ENCODE measurements at regions not wholly inside any gene's neighbourhood (a gene's known extent, or its start where the extent isn't known, plus 50 kb on each side); places are given as distances from the start of the nearest gene placed in this dataset.

DNA sequence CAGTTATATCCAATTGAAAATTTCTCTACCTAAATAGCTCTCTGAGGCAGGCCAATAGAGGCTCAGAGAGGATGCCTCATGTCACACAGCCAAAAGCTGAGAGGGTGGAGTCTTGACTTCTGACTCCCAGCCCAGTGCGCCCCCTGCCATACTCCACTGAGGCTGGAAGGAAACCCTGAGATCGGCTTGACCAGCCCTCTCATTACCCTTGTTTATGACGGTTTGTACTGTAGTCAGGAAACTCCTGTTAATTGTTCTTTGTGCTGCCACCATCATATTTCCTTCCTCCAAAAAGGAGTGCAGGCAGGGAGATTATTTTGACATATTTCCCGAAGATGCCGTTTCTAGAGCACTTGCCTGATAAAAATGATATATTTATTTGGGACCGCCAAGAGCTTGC is 107.9 kb downstream of the AIPL1 start:
- Histone ChIP-seq H3K27ac (ENCODE audit: low read depth, low read length) (no peak overlapping the region), H3K9me3 (ENCODE audit: control insufficient read depth, insufficient read depth, low read length) (peaks cover 5% of the 10 kb centered on the region; the same call in 1 of the 2 replicates), H3K27me3 (ENCODE audit: control insufficient read depth, insufficient read depth, low read length) (no peaks in the 10 kb centered on the region), H3K4me3 (ENCODE audit: low read depth, low read length) (no peak overlapping the region)
- no peak for DNase-seq (ENCODE audit: low read depth, low spot score)
- TF ChIP-seq, protein P1, sequence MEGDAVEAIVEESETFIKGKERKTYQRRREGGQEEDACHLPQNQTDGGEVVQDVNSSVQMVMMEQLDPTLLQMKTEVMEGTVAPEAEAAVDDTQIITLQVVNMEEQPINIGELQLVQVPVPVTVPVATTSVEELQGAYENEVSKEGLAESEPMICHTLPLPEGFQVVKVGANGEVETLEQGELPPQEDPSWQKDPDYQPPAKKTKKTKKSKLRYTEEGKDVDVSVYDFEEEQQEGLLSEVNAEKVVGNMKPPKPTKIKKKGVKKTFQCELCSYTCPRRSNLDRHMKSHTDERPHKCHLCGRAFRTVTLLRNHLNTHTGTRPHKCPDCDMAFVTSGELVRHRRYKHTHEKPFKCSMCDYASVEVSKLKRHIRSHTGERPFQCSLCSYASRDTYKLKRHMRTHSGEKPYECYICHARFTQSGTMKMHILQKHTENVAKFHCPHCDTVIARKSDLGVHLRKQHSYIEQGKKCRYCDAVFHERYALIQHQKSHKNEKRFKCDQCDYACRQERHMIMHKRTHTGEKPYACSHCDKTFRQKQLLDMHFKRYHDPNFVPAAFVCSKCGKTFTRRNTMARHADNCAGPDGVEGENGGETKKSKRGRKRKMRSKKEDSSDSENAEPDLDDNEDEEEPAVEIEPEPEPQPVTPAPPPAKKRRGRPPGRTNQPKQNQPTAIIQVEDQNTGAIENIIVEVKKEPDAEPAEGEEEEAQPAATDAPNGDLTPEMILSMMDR (IDR thresholded peaks at IDR 0.05; ENCODE audit: low read depth, low read length): no peak
- ChIA-PET POLR2A (no interaction called here), CTCF (no interaction called here)

DNA sequence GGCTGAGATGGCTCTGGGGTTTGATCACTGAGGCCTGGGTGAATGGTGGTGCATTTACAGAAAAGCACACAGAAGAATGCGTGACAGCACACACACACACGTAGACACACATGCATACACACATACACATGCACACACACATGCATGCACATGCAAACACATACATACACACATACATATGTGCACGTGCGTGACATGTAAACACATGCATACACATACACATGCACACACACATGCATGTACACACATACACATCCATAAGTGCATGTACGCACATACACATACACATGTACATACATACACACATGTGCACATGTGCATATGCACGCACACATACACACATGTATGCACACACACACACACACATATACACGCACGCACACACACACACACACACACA is 108.4 kb downstream of the AIPL1 start:
- TF ChIP-seq, protein P1 (IDR thresholded peaks at IDR 0.05; ENCODE audit: low read depth, low read length): no peak
- POLR2A ChIA-PET: no interaction called here
- Histone ChIP-seq H3K9me3 (ENCODE audit: control insufficient read depth, insufficient read depth, low read length) (peaks cover 5% of the 10 kb centered on the region; the same call in 1 of the 2 replicates), H3K27me3 (ENCODE audit: control insufficient read depth, insufficient read depth, low read length) (no peaks in the 10 kb centered on the region), H3K27ac (ENCODE audit: low read depth, low read length) (no peak overlapping the region), H3K4me3 (ENCODE audit: low read depth, low read length) (no peak overlapping the region)
- DNase-seq (ENCODE audit: low read depth, low spot score): no peak
- CTCF ChIA-PET: no interaction called here

DNA sequence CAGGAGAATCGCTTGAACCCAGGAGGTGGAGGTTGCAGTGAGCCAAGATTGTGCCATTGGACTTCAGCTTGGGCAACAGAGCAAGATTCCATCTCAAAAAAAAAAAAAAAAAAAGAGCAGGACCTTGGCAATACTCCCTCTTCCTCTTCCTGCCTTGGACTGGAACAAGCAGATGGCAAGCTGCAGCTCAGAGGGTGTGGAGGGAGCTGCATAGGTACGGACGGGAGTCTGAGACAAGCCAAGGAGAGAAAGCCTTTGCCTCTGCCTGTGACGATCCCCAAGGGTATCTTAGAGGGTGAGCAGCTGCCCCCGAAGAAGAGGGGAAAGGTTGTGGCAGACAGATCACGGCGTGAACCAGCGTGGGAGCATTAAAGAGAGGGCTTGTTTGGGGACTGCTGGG is 109.2 kb downstream of the AIPL1 start:
- Histone ChIP-seq H3K27me3 (ENCODE audit: control insufficient read depth, insufficient read depth, low read length) (no peaks in the 10 kb centered on the region), H3K27ac (ENCODE audit: low read depth, low read length) (no peak overlapping the region), H3K9me3 (ENCODE audit: control insufficient read depth, insufficient read depth, low read length) (peaks cover 5% of the 10 kb centered on the region; the same call in 1 of the 2 replicates), H3K4me3 (ENCODE audit: low read depth, low read length) (no peak overlapping the region)
- no peak for DNase-seq (ENCODE audit: low read depth, low spot score)
- ChIA-PET POLR2A (no interaction called here), CTCF (no interaction called here)
- TF ChIP-seq, protein P1 (IDR thresholded peaks at IDR 0.05; ENCODE audit: low read depth, low read length): no peak

DNA sequence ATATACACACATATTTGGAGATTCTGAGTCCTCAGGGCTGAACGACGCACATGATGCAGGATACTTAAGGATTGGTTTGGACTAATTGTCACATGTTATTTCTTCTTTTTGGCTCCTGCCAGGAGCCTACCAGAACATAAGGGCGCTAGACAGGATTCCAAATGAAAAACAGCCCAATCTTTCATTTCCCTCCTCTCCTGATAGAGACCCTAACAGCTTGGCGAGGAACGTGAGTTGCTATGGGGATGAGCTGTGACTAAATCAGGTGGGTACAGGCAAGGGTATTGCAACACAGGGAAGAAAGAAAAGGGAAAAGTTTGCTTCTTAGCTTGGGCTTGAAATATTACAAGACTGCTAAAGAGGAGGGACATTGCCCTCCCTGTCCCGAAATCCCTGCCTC is 109.9 kb downstream of the AIPL1 start:
- POLR2A ChIA-PET: no interaction called here
- no peak overlapping the region for H3K4me3 ChIP-seq (ENCODE audit: low read depth, low read length)
- DNase-seq (ENCODE audit: low read depth, low spot score): no peak
- TF ChIP-seq, protein P1 (IDR thresholded peaks at IDR 0.05; ENCODE audit: low read depth, low read length): no peak
- no peak overlapping the region for H3K27ac ChIP-seq (ENCODE audit: low read depth, low read length)
- CTCF ChIA-PET: no interaction called here
- H3K9me3 ChIP-seq (ENCODE audit: control insufficient read depth, insufficient read depth, low read length): peaks cover 5% of the 10 kb centered on the region; the same call in 1 of the 2 replicates
- H3K27me3 ChIP-seq (ENCODE audit: control insufficient read depth, insufficient read depth, low read length): no peaks in the 10 kb centered on the region

DNA sequence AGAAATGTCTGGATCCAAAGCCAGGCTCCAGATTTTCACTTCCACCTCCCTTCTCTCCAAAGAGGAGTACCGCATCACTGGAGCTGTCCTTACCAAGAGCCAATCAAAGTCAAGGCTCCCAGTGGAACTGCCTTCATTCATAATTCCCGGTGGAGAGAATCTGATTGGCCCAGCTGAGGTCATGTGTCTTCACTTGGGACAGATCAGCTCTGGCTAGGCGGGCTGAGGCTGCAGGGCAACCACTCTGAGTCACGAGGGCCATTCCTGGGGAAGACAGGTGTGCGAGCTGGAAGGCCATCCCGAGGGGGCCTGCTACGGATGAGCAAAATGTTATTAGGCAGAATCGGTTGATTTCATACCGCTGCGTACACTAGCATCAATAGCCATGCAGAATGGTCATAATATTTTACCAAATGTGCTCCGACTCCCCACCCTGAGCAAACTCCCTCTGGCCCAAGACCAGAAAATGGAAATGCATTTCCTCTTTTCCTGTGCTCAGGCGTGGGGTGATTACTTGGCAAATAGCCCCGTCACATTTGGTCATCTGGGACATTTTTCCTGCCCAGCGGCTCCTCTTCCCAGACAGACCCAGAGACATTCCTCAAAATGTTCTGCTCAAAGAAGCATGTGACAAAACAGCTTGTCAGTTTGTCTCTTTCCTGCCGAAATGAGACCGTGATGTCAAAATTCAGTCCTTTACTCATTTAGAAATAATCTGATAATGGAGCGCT is 111.1 kb downstream of the AIPL1 start:
- no peak for DNase-seq (ENCODE audit: low read depth, low spot score)
- H3K27ac ChIP-seq (ENCODE audit: low read depth, low read length): no peak overlapping the region
- H3K27me3 ChIP-seq (ENCODE audit: control insufficient read depth, insufficient read depth, low read length): no peaks in the 10 kb centered on the region
- TF ChIP-seq, protein P1 (IDR thresholded peaks at IDR 0.05; ENCODE audit: low read depth, low read length): no peak
- ChIA-PET CTCF (no interaction called here), POLR2A (no interaction called here)
- H3K9me3 ChIP-seq (ENCODE audit: control insufficient read depth, insufficient read depth, low read length): peaks cover 5% of the 10 kb centered on the region; the same call in 1 of the 2 replicates
- H3K4me3 ChIP-seq (ENCODE audit: low read depth, low read length): no peak overlapping the region
